Fibroblast of lung (primary cell): ENCODE measurements at regions not wholly inside any gene's neighbourhood (a gene's known extent, or its start where the extent isn't known, plus 50 kb on each side); places are given as distances from the start of the nearest gene placed in this dataset.

Source experiments
- DNase-seq, 2 donors: peaks; one replicate each; pipeline versions ENCODE4 v3.0.0 to v3.0.0-alpha.2; 2010; ENCODE audit warnings: low read depth in 2 of 2
- H2AFZ ChIP-seq: 2 replicates; pipeline ENCODE4 v1.5.1; 2012; ENCODE audit warnings: low read length, control low read depth, inconsistent platforms
- H3K27ac ChIP-seq: 2 replicates; pipeline ENCODE4 v1.5.1; 2011; ENCODE audit warnings: low read length, control low read depth; ENCODE audit not compliant: insufficient read depth
- H3K27me3 ChIP-seq: 2 replicates; pipeline ENCODE4 v1.5.1; 2011; ENCODE audit warnings: mild to moderate bottlenecking, low read length; ENCODE audit not compliant: control insufficient read depth, insufficient read depth
- H3K36me3 ChIP-seq: 2 replicates; pipeline ENCODE4 v1.5.1; 2011; ENCODE audit warnings: low read length; ENCODE audit not compliant: control insufficient read depth, insufficient read depth
- H3K4me1 ChIP-seq: 2 replicates; pipeline ENCODE4 v1.5.1; 2011; ENCODE audit warnings: low read length; ENCODE audit not compliant: control insufficient read depth, insufficient read depth; ENCODE audit errors: extremely low read depth
- H3K4me2 ChIP-seq: 2 replicates; pipeline ENCODE4 v1.5.1; 2011; ENCODE audit warnings: low read length, control low read depth; ENCODE audit not compliant: insufficient read depth; ENCODE audit errors: extremely low read depth
- H3K4me3 ChIP-seq, 4 experiments: fragments of 200-600 bp in 1 of 4; sonication (generic) in 1 of 4; replicated peaks in 1 of 4; 2 replicates each; pipeline ENCODE4 v1.5.1; 2011 to 2016; ENCODE audit warnings: low read length in 4 of 4, low read depth in 3 of 4, mild to moderate bottlenecking in 3 of 4, control low read depth in 2 of 4, inconsistent platforms in 1 of 4, mixed read lengths in 1 of 4; ENCODE audit not compliant: insufficient read depth in 1 of 4; ENCODE audit errors: control extremely low read depth in 1 of 4
- H3K79me2 ChIP-seq: 2 replicates; pipeline ENCODE4 v1.5.1; 2012; ENCODE audit warnings: mild to moderate bottlenecking, low read length, inconsistent platforms; ENCODE audit not compliant: control insufficient read depth, insufficient read depth
- H3K9ac ChIP-seq: 2 replicates; pipeline ENCODE4 v1.5.1; 2011; ENCODE audit warnings: mild to moderate bottlenecking, low read length, control low read depth; ENCODE audit not compliant: insufficient read depth
- H3K9me3 ChIP-seq: 2 replicates; pipeline ENCODE4 v1.5.1; 2012; ENCODE audit warnings: low read depth, low read length; ENCODE audit not compliant: control insufficient read depth, insufficient read depth
- H4K20me1 ChIP-seq: 2 replicates; pipeline ENCODE4 v1.5.1; 2011; ENCODE audit warnings: low read length; ENCODE audit not compliant: control insufficient read depth, insufficient read depth; ENCODE audit errors: extremely low read depth
- EZH2 ChIP-seq: IDR thresholded peaks from 2 replicates; pipeline ENCODE4 v1.5.1; 2012; ENCODE audit warnings: low read length, control low read depth, mild to moderate bottlenecking; ENCODE audit errors: missing control alignments
- TF ChIP-seq, protein P1 (sequence below), 2 donors: IDR thresholded peaks in 1 of 2; conservative IDR thresholded peaks in 1 of 2; 1 replicate in 1 of 2; 2 replicates in 1 of 2; pipeline ENCODE4 v1.5.1; 2011 to 2012; ENCODE audit warnings: low read length in 2 of 2, control low read depth in 1 of 2, inconsistent platforms in 1 of 2, low read depth in 1 of 2, mild to moderate bottlenecking in 1 of 2

DNA sequence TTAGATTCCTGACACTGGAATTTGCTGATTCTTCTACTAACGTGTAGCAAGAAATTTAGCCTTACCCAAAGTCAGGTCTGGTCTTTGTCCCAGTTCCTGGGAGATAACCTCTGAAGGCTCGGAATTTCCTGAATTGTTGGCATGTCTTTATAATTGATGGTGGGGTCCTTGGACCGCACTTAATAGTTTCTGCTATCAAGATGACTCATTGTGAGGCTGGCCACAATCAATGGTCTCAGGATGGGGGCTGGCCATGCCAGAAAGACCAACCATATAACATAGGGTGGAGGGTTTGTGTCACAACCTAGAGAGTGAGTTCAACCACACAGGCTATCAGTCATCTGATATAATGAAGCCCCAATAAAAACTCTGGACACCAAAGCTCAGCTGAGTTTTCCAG is 259.7 kb downstream of the DAD1 start:
- no peaks in the 10 kb centered on the region for H3K4me1 ChIP-seq
- H3K79me2 ChIP-seq, result no peaks in the 10 kb centered on the region
- no peaks in the 10 kb centered on the region for H3K27me3 ChIP-seq
- peak in 1 of 2 donors; percentile 50 for DNase-seq
- H3K9me3 ChIP-seq, result no peaks in the 10 kb centered on the region
- no peak overlapping the region for H3K27ac ChIP-seq
- no peak overlapping the region for H3K4me2 ChIP-seq
- no peaks in the 10 kb centered on the region for H3K36me3 ChIP-seq
- H3K4me3 ChIP-seq, result no peak overlapping the region
- no peaks in the 10 kb centered on the region for H4K20me1 ChIP-seq
- no peak overlapping the region for H2AFZ ChIP-seq
- no peak overlapping the region for H3K9ac ChIP-seq
- TF ChIP-seq EZH2, result no peak
- TF ChIP-seq, protein P1, sequence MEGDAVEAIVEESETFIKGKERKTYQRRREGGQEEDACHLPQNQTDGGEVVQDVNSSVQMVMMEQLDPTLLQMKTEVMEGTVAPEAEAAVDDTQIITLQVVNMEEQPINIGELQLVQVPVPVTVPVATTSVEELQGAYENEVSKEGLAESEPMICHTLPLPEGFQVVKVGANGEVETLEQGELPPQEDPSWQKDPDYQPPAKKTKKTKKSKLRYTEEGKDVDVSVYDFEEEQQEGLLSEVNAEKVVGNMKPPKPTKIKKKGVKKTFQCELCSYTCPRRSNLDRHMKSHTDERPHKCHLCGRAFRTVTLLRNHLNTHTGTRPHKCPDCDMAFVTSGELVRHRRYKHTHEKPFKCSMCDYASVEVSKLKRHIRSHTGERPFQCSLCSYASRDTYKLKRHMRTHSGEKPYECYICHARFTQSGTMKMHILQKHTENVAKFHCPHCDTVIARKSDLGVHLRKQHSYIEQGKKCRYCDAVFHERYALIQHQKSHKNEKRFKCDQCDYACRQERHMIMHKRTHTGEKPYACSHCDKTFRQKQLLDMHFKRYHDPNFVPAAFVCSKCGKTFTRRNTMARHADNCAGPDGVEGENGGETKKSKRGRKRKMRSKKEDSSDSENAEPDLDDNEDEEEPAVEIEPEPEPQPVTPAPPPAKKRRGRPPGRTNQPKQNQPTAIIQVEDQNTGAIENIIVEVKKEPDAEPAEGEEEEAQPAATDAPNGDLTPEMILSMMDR (conservative IDR thresholded peaks at IDR 0.05 in 1 of 2, IDR thresholded peaks at IDR 0.05 in 1 of 2; ENCODE audit: low read depth in 1 of 2, low read length in 2 of 2), result no peak

DNA sequence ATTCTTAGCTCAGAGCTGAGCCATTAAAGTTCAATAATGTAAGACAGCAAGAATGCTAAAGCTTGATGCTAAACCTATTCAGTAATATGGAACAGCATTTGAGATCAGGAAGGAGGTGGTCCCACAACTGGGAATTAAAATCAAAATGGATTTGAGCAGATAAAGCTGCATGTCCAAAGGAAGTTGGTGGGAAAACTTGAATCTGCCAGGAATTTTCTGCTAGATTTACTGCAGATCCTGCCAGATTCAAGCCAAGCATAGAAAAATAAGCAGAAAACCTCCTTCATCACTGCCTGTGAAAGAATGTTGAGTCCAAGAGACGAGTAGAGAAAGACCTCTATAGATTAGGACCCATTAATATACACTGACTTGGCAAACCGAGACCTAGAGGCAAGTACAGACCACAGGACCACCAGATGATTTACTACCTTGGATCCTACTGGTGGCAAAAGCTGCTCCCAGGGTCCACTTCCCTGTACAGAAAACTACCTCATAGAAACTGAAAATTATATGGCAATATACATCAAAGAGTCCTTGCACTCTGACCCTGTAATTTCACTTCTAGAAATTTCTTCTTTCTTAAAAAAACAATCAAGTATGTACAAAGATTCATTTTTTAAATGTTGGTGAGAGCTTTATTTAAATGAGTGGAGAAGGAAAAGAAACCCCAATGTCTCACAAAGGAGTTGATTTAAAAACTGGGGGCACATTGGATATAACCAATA is 263.2 kb downstream of the DAD1 start:
- Histone ChIP-seq H3K4me2 (no peak overlapping the region), H4K20me1 (no peaks in the 10 kb centered on the region), H3K9ac (no peak overlapping the region), H3K79me2 (no peaks in the 10 kb centered on the region), H3K9me3 (no peaks in the 10 kb centered on the region), H3K4me1 (no peaks in the 10 kb centered on the region), H3K27me3 (no peaks in the 10 kb centered on the region), H3K4me3 (no peak overlapping the region), H2AFZ (no peak overlapping the region), H3K36me3 (no peaks in the 10 kb centered on the region), H3K27ac (no peak overlapping the region)
- no peak for TF ChIP-seq EZH2
- TF ChIP-seq, protein P1 (conservative IDR thresholded peaks at IDR 0.05 in 1 of 2, IDR thresholded peaks at IDR 0.05 in 1 of 2; ENCODE audit: low read depth in 1 of 2, low read length in 2 of 2), result no peak
- DNase-seq, result no peak

DNA sequence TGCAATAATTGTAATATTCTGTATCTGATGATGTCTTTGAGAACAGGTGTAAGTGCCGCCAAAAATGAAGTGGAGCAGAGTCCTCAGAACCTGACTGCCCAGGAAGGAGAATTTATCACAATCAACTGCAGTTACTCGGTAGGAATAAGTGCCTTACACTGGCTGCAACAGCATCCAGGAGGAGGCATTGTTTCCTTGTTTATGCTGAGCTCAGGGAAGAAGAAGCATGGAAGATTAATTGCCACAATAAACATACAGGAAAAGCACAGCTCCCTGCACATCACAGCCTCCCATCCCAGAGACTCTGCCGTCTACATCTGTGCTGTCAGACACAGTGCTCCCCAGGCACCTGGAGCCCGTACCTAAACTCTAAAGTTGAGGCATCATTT is 268.7 kb downstream of the DAD1 start:
- TF ChIP-seq EZH2, result no peak
- TF ChIP-seq, protein P1 (conservative IDR thresholded peaks at IDR 0.05 in 1 of 2, IDR thresholded peaks at IDR 0.05 in 1 of 2; ENCODE audit: low read depth in 1 of 2, low read length in 2 of 2), result no peak
- H3K27me3 ChIP-seq, result no peaks in the 10 kb centered on the region

More for the DNA sequence above, 268.7 kb downstream of the DAD1 start:
- Histone ChIP-seq H2AFZ (no peak overlapping the region), H3K9me3 (no peaks in the 10 kb centered on the region), H3K27ac (no peak overlapping the region), H3K9ac (no peak overlapping the region), H3K4me3 (no peak overlapping the region), H4K20me1 (no peaks in the 10 kb centered on the region), H3K4me1 (no peaks in the 10 kb centered on the region), H3K79me2 (no peaks in the 10 kb centered on the region), H3K4me2 (no peak overlapping the region), H3K36me3 (no peaks in the 10 kb centered on the region)
- DNase-seq, result no peak
